GM18505 (cell line): ENCODE measurements at regions not wholly inside any gene's neighbourhood (a gene's known extent, or its start where the extent isn't known, plus 50 kb on each side); places are given as distances from the start of the nearest gene placed in this dataset.
"Not testable (repeated sequence)": the region's sequence is repeated elsewhere in the genome, so short reads cannot be mapped to it uniquely, and the experiment has no call there.

Source experiments
- ATAC-seq: cut with Tn5 transposase; IDR thresholded peaks from one replicate; pipeline ENCODE4 v1.9.1; 2021; ENCODE audit not compliant: unreplicated experiment
- POLR2A ChIP-seq: IDR thresholded peaks from 4 replicates; pipeline ENCODE4 v1.6.1; 2011; ENCODE audit warnings: borderline replicate concordance; ENCODE audit not compliant: insufficient read depth, insufficient read length; ENCODE audit errors: extremely low read depth

DNA sequence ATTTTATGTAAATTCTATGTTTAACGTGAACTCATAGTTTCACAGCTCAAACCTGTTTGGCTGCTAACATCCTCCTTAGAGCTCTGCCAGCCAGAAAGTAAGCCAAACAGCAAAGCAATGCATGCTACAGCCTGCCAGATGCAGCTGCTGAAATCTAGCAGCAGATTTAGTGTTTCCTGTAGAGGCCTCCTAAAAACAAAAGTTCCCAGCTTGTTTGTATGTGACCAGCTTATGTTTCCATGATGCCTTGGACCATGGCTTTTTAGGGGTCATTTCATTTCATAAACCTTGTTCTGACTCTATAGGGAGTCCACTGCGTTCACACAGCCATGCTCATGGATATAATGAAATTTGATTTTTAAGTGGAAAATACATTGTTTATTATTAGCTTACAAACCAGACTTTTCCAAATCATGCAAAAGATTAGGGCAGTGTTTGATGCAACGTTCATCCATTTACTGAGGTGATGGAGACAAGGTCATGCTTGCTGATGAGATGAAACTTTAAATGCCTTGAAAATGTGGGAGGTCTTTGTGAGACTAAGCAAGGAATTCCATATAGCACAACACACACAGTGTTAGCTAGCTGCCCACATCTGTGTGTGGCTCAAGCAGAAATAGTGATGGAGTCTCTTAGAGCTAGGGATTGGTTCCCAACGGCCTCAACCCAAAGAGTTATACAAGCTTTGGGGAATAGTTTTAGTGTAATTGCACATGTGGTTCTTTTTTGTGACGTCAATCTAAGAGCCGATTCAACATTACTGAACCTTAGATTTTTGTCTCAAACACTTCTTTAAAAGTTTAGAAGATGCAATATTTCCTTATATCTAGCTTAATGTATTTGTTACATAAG is 157.5 kb upstream of the LRIG3 start:
- TF ChIP-seq POLR2A = no peak
- ATAC-seq = no peak

DNA sequence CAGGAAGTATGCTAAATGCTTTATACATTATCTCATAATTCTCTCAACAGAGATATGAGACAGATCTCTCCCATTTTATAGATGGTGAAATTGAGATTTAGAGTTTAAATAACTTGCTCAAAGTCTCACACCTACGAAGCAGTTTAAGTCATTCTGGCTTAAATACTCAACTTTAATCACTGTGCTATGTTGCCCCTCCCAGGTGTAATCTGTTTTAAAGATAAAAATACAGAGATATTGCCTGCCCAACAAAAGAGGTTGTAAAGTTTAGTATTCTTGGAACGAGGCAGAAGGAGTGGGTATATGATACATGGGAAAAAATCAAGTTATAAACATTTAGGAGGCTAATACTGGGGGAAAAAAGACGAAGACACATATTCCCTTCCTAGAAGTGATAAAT is 156.8 kb upstream of the LRIG3 start:
- no peak for TF ChIP-seq POLR2A
- ATAC-seq = no peak

DNA sequence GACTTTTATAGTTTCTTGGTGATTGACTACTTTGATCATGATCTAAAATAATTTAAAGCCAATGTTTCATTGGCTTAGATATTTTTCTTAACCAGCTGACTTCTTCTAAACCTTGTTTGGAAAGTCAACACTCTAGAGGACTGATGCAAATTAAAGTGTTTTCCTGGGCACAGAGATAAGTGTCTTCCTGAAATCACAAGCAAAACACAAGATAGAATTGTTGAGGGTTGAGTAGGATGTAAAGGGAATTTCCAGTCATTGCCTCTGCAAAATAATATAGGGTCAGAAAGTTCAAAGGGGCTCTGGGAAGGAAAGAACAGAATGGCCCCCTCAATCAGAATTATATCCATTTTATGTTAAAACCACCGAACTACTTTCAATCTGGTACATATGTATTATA is 156.3 kb upstream of the LRIG3 start:
- no peak for ATAC-seq
- no peak for TF ChIP-seq POLR2A

DNA sequence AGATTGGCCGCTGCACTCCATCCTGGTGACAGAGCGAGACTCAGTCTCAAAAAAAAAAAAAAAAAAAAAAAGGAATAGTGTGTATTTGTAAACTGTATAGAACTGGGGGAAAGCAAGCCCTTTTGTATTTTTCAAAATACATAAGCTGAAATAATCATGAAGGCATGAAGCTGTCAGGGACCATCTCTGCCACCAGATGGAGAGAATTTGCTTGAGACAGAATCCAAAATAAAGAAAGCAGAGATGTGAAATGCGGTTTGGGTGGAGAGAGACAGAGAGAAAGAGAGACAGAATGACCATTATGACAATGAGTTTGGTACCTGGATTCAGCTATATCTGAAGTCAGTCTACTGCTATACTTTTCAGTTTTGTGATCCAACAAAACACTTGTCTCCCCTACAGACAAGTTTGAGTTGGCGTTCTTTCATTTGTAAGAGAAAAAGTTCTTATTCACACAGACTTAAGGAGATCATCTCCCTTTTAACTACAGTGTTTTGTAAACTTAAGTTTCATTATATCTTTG is 155.7 kb upstream of the LRIG3 start:
- ATAC-seq = no peak
- TF ChIP-seq POLR2A = no peak

DNA sequence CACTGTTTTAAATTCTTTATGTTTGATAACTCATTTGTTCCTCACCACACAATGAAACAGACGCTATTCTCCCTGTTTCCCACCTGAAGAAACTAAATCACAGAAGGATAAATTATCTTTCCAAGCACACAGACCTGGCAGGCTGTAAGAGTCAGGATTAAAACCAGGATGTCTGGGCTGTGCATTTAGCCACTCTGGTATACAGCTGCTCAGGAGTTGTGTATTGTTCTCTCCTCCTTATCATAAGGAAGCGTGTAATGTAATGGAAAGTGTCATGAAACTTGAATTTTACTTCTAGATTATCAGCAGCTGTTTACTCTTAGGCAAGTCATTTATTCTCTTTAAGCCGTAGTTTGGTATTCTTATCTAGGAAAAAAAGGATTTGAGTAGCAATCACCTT is 154.8 kb upstream of the LRIG3 start:
- no peak for TF ChIP-seq POLR2A
- no peak for ATAC-seq

DNA sequence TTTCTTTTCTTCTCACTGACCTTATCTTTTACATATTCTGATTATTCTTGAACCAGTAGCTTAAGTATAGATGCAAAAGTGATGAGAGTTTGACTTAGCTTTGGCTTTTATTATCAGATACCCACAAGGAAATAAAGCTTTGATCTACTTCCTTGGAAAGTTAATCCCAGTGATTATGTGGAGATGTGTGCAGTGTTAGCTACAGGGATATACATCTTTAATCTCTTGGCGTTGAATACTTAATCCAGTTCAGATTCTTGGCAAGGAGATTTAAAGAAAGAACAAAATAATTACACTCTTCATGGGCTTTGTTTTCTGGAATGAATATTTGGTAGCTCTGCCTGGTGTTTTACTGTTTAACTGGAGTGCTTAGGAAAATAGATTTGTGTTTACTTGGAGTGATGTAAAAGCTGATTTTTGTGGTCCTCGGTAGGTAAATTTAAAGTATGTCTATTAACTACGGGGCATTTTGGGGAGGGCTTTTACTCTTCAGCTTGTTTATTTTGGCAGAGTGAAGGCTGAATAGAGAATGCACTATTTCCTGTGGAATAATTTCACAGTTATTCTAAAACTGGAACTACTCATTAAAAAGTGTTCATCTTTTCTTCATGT is 150.1 kb upstream of the LRIG3 start:
- TF ChIP-seq POLR2A = no peak

DNA sequence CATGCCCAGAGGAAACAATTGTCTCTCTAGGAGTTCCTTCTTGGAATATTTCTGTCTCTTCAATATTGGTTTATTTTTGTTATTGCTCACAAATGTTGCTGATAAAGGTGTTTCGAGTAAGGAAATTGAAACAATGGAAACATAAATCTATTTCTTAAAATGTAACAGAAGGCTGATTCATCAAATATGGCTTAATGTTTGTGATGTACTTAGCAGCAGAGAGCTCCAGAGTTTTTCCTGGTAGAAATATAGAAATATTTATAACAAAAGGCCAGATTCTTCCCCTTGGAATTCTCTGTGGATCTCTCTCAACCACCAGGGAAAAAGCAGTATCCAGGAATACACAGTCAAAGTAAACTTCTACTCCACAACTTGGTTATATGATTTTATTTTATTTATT is 149.2 kb upstream of the LRIG3 start:
- no peak for ATAC-seq
- no peak for TF ChIP-seq POLR2A

More for the DNA sequence above, 150.1 kb upstream of the LRIG3 start:
- no peak for ATAC-seq

DNA sequence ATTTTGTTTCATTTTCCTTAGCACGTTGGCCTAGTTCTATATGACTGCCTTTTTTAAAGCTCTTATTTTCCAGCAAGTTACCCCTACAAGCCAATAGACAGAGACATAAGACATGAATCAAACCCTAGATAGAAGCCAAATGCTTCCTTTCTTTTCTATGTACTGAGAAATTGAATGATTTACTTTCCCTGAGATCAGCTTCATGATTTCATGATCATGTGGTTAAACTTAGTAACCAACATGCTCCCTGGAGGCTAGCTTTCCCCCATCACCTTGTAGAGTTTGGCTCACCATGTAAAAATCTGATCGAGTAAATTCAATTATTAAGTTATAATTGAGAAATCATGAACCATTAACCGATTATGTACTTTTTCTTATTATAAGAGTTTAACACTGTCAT is 148.1 kb upstream of the LRIG3 start:
- TF ChIP-seq POLR2A = no peak

DNA sequence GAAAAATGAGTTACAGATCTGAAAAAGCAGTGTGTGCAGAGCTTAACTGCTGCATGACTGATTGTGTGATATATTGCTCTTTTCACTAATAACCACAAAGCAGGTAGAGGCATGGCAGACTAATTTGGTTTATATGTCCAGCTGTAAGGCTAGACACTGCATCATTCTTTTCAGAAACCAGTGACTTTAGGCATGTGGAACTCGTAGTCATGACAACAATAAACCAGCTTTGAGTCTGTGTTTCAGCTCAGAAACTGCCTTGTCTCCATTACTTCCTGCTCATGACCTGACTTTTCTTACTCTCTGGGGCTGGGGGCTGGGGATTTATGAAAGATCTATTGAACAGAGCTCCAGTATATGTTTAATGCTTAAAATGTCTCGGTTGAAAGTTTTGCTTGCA is 146.8 kb upstream of the LRIG3 start:
- no peak for TF ChIP-seq POLR2A
- peak; percentile 67 for ATAC-seq

More for the DNA sequence above, 148.1 kb upstream of the LRIG3 start:
- ATAC-seq = no peak

DNA sequence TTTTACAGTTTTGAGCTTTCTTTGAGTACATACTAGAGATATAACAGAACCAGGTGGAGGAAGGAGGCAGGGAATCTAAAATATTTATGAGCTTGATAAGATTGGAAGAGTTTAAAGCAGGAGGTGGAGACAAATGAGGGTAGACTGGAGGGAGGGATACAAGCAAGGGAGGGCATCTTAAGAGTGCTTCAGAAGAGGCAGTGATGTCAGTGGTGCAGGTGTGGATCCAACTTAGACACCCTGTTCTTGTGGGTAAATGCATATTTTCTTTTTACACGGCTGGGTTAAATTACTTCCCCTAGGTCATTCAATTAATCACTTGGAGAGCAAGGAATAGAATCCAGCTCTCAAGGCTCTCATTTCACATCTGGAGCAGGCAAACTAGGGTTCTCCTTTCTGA is 146.1 kb upstream of the LRIG3 start:
- no peak for ATAC-seq
- TF ChIP-seq POLR2A = no peak

DNA sequence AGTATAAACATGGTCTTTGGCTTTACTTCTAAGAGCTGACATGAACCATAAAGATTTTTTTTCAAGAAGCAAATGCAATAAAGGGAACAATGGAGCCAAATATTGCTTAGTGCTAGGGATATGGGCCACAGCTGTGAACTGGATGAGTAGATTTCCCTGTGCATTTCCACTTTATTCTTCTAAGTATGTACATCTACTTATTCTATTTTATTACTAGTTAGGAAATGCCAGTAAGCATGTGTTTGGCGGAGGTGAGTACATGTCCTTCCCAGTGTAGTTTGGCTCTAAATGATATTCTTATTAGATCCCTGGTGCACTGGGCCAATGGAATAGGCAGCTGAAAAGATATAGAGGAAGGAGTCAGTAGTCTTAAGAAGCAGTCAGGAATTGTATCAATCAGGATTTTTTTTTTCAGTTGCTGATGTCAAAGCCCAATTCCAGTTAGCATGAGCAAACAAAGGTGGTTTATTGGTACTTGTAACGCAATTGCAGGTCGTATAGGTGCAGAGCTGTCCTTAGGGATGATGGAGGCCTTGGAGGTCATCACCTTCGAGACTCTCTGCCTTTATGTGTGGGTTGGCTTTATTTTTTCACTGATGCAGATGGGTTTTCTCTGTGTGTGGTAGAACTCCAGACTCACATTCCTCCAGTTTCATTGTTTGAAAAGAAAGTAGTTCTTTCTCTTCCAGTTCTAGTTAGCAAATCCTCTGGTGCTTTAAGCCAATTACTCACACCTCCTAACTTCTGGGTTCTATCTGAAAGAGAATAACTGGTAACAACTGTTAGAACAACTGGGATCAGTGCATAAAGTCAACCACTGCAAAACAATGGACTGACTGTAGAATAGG is 139.0 kb upstream of the LRIG3 start:
- no peak for ATAC-seq
- no peak for TF ChIP-seq POLR2A

DNA sequence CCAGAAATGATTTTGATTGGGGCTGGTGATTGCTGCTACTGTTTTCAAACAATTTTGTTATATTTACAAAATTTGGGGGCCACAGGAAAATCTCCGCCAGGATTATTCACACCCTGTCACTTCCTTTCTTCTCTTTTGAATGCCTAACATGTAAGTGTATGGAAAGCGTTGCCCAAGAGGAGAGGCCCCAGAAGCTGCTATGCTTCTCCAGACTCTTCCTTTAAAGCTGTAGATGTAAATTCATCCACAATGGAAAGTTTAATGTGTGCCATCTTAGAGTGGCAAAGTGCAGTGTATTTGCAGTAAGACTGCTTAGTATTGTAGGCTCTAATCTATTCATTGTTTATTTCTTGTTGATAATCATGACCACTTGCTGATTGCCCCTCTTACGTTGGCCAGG is 136.7 kb upstream of the LRIG3 start:
- TF ChIP-seq POLR2A = no peak
- no peak for ATAC-seq

DNA sequence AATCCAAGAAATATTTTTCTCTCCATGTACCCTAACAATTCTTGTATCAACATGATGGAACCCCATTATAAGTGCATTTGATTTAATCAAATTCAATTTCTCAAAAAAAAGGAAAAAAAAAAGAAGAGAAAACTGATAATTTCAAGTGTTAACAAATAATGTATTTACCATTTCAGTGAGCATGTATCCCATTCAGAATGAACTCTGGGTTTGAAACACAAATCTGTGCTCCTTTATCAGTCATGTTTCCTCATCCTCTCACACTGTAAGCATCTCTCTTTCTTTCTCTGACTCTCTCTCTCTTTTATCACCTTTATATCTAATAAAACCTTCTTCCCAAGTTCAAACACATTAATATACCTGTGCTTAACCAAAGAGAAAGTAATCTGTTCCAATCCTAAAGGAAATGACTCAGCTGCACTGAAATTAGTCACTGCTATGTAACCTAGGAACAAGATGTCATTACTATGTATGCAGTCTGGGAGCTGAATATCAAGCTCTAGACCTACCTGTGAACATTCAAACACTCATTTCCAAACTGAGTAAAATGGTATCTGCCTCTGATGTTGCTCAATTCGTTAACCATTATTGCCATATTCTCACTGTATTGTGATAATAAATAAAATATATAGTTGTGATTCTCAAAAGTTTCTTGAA is 135.0 kb upstream of the LRIG3 start:
- TF ChIP-seq POLR2A = no peak
- ATAC-seq = peak; percentile 81

DNA sequence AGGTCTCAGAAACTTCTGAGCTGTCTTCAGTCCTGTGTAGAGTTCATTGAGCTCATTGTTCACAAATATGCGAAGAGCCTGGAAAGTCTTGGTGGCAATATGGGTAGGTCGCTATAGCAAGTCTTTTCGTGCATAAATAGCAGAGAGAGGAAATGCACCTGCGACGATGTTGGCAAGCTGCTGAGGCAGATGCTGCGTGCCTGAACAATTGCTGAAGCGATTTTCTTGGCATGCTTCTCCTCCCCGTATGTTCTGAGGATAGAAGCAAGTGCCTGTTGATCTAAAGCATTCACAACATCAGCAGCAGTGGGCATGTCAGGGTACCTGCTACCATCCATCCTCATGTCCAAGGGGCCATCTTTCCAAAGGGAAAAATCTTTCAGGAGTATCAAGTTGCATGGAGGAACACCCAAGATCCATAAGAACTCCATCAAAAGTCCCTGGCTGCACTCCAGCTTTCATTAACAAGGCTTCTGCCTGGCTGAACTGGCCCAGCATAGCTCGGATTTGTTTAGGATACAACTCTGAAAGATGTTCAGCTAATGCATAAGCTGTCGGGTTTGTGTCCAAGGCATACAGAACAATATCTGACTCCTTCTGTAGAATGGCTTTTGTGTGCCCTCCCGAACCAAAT is 133.1 kb upstream of the LRIG3 start:
- not testable (repeated sequence) for ATAC-seq
